GM18867 (cell line): ENCODE measurements at regions not wholly inside any gene's neighbourhood (a gene's known extent, or its start where the extent isn't known, plus 50 kb on each side); places are given as distances from the start of the nearest gene placed in this dataset.
"Not testable (repeated sequence)": the region's sequence is repeated elsewhere in the genome, so short reads cannot be mapped to it uniquely, and the experiment has no call there.

ENCODE experiments used
- ATAC-seq: cut with Tn5 transposase; IDR thresholded peaks from one replicate; pipeline ENCODE4 v1.9.1; 2021; ENCODE audit warnings: mild to moderate bottlenecking, moderate library complexity; ENCODE audit not compliant: unreplicated experiment

- not testable (repeated sequence) for ATAC-seq
These were observed 1800.9 kb downstream of the OLFM4 start for GRCh38 chr13:54829391-54830068.

GRCh38 chr13:54836273-54836672 is 1807.7 kb downstream of the OLFM4 start:
- no peak for ATAC-seq

- ATAC-seq = no peak
These were observed 1813.1 kb downstream of the OLFM4 start for GRCh38 chr13:54841682-54842081.

- no peak for ATAC-seq
These were observed 1816.8 kb downstream of the OLFM4 start for GRCh38 chr13:54845351-54845965.

GRCh38 chr13:54852831-54853230 is 1824.2 kb downstream of the OLFM4 start:
- no peak for ATAC-seq

- ATAC-seq = no peak
These were observed 1831.2 kb downstream of the OLFM4 start for GRCh38 chr13:54859827-54860226.

- no peak for ATAC-seq
These were observed 1846.5 kb downstream of the OLFM4 start for GRCh38 chr13:54875111-54875510.

GRCh38 chr13:54879036-54879435 is 1850.4 kb downstream of the OLFM4 start:
- ATAC-seq = no peak

GRCh38 chr13:54884682-54885081 is 1856.1 kb downstream of the OLFM4 start:
- ATAC-seq = no peak

GRCh38 chr13:54890976-54891375 is 1862.4 kb downstream of the OLFM4 start:
- no peak for ATAC-seq

GRCh38 chr13:54901316-54901715 is 1872.7 kb downstream of the OLFM4 start:
- no peak for ATAC-seq

- ATAC-seq = no peak
These were observed 1883.8 kb downstream of the OLFM4 start for GRCh38 chr13:54912367-54912766.

- no peak for ATAC-seq
These were observed 1885.1 kb downstream of the OLFM4 start for GRCh38 chr13:54913668-54914067.

GRCh38 chr13:54927538-54927937 is 1898.9 kb downstream of the OLFM4 start:
- ATAC-seq = no peak

GRCh38 chr13:54928071-54928470 is 1899.5 kb downstream of the OLFM4 start:
- ATAC-seq = no peak

- ATAC-seq = no peak
These were observed 1905.5 kb downstream of the OLFM4 start for GRCh38 chr13:54934121-54934520.

GRCh38 chr13:54945973-54946372 is 1917.4 kb downstream of the OLFM4 start:
- no peak for ATAC-seq

- ATAC-seq = no peak
These were observed 1921.1 kb downstream of the OLFM4 start for GRCh38 chr13:54949735-54950134.

GRCh38 chr13:54950546-54950945 is 1921.9 kb downstream of the OLFM4 start:
- ATAC-seq = no peak

- no peak for ATAC-seq
These were observed 1925.2 kb downstream of the OLFM4 start for GRCh38 chr13:54953786-54954185.

- no peak for ATAC-seq
These were observed 1930.2 kb downstream of the OLFM4 start for GRCh38 chr13:54958781-54959180.

GRCh38 chr13:54965881-54966280 is 1937.3 kb downstream of the OLFM4 start:
- ATAC-seq = no peak

GRCh38 chr13:54972838-54973237 is 1944.2 kb downstream of the OLFM4 start:
- no peak for ATAC-seq
